Glutamatergic neuron (in vitro differentiated cells): ENCODE measurements at regions not wholly inside any gene's neighbourhood (a gene's known extent, or its start where the extent isn't known, plus 50 kb on each side); places are given as distances from the start of the nearest gene placed in this dataset.

ENCODE experiments used
- DNase-seq: peaks from one replicate; pipeline ENCODE4 v3.0.0; 2022
- H3K27ac Mint-ChIP-seq: one replicate; pipeline ENCODE4 v1.8.0; 2020; ENCODE audit warnings: mild to moderate bottlenecking, mixed read lengths, inconsistent platforms; ENCODE audit not compliant: unreplicated experiment
- H3K27me3 Mint-ChIP-seq: one replicate; pipeline ENCODE4 v1.8.0; 2020; ENCODE audit warnings: mild to moderate bottlenecking, moderate library complexity, mixed read lengths, inconsistent platforms; ENCODE audit not compliant: unreplicated experiment
- H3K36me3 Mint-ChIP-seq: one replicate; pipeline ENCODE4 v1.8.0; 2020; ENCODE audit warnings: mild to moderate bottlenecking, mixed read lengths, inconsistent platforms; ENCODE audit not compliant: unreplicated experiment
- H3K4me1 Mint-ChIP-seq: one replicate; pipeline ENCODE4 v1.8.0; 2020; ENCODE audit warnings: mild to moderate bottlenecking, low read depth, mixed read lengths, inconsistent platforms; ENCODE audit not compliant: unreplicated experiment
- H3K4me3 Mint-ChIP-seq: one replicate; pipeline ENCODE4 v1.8.0; 2020; ENCODE audit warnings: mild to moderate bottlenecking, mixed read lengths, inconsistent platforms; ENCODE audit not compliant: unreplicated experiment
- H3K9me3 Mint-ChIP-seq: one replicate; pipeline ENCODE4 v1.8.0; 2020; ENCODE audit warnings: mild to moderate bottlenecking, moderate library complexity, mixed read lengths, inconsistent platforms; ENCODE audit not compliant: unreplicated experiment
- CTCF ChIP-seq: fragments of 200-600 bp; sonication (generic); IDR thresholded peaks from one replicate; pipeline ENCODE4 v1.5.0; 2021; ENCODE audit not compliant: partially characterized antibody, unreplicated experiment

DNA sequence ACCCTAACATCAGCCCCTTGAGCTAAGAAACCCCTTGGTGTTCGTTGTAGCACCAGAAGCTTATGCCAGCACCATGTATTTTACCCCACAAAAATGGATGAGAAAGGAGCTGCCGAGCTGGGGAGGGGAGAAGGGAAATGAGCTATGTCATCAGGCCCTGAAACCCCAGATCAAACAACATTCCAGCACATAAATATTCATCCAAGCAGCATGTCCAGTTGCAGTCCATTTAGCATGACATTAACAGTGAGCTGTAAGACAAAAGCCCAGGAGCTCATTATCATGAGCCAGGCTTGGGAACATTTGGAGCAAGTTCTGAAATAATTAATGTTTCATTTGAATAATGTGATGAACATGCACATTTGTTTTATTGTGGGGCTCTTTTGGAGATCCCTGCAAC is 630.1 kb upstream of the TMEM132C start:
- H3K4me1 Mint-ChIP-seq = no peaks in the 10 kb centered on the region
- no peak overlapping the region for H3K27ac Mint-ChIP-seq
- no peaks in the 10 kb centered on the region for H3K9me3 Mint-ChIP-seq
- peaks cover 2% of the 10 kb centered on the region for H3K27me3 Mint-ChIP-seq
- no peak for TF ChIP-seq CTCF
- no peak for DNase-seq
- H3K4me3 Mint-ChIP-seq = no peak overlapping the region
- H3K36me3 Mint-ChIP-seq = no peaks in the 10 kb centered on the region

- H3K27me3 Mint-ChIP-seq = no peaks in the 10 kb centered on the region
- peaks cover 3% of the 10 kb centered on the region for H3K36me3 Mint-ChIP-seq
- no peaks in the 10 kb centered on the region for H3K9me3 Mint-ChIP-seq
- no peak for TF ChIP-seq CTCF
- H3K4me1 Mint-ChIP-seq = no peaks in the 10 kb centered on the region
- DNase-seq = no peak
- no peak overlapping the region for H3K27ac Mint-ChIP-seq
- no peak overlapping the region for H3K4me3 Mint-ChIP-seq
Observed at GRCh38 chr12:127640181-127640886, 626.6 kb upstream of the TMEM132C start.

DNA sequence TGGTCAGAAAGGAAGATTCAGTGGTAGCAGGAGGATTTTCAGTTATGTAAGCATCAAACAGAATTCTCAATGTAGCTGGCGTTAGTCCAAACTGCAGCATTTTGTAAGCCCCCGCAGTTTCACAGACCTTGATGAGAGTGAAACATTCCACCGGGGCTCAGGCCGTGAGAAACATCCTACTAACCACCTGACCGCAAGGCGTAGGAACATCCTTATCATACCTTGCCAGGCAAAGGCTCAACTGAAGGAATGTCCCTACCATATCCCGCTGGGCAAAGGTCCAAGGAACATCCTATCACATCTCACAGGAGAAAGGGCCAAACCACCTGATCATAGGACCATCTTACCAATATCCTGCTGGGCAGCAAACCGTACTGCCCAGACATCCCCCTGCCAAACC is 624.8 kb upstream of the TMEM132C start:
- no peaks in the 10 kb centered on the region for H3K9me3 Mint-ChIP-seq
- H3K27me3 Mint-ChIP-seq = no peaks in the 10 kb centered on the region
- no peak for TF ChIP-seq CTCF
- no peak overlapping the region for H3K27ac Mint-ChIP-seq
- no peak overlapping the region for H3K4me3 Mint-ChIP-seq
- H3K36me3 Mint-ChIP-seq = peaks cover 3% of the 10 kb centered on the region
- H3K4me1 Mint-ChIP-seq = no peaks in the 10 kb centered on the region
- DNase-seq = no peak

DNA sequence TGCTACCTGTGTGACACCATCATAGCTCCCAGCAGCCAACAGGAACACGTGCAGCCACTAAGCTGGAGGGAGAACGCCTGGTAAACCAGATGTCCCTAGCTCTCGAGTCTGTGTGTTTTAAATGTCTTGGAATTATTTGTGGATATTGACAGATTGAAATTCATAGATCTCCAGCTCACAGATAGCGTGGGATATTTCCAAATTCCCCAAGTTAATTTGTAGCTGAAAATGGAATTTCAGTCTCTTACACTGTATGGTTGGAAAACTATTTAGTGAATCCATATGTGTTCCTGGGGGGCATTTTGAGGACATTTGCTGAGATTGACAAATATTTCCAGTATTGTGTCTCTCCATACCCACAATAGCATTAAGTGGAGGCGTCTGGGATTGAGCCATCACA is 618.6 kb upstream of the TMEM132C start:
- Mint-ChIP-seq H3K36me3 (peaks cover 1% of the 10 kb centered on the region), H3K4me3 (no peak overlapping the region), H3K9me3 (no peaks in the 10 kb centered on the region), H3K4me1 (no peaks in the 10 kb centered on the region), H3K27ac (no peak overlapping the region), H3K27me3 (no peaks in the 10 kb centered on the region)
- TF ChIP-seq CTCF = no peak
- no peak for DNase-seq

DNA sequence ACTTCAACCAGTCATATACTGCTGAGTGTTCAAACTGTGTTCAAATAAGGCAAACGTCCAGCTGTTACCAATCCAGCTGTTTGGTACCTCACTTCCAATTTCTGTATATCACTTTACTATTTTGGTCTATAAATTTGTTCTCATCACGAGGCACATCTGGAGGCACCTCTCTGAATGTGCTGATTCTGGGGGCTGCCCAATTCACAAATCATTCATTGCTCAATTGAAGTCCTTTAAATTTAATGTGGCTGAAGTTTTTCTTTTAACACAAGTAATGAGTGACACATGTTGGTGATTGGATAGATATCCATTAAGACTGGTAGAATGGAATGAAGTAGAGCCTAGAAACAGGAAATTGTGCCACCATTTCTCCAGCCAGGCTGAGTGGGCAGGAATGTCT is 617.0 kb upstream of the TMEM132C start:
- no peak overlapping the region for H3K27ac Mint-ChIP-seq
- no peak overlapping the region for H3K4me3 Mint-ChIP-seq
- peaks cover under 1% of the 10 kb centered on the region for H3K9me3 Mint-ChIP-seq
- no peaks in the 10 kb centered on the region for H3K36me3 Mint-ChIP-seq
- DNase-seq = no peak
- no peaks in the 10 kb centered on the region for H3K4me1 Mint-ChIP-seq
- no peak for TF ChIP-seq CTCF
- H3K27me3 Mint-ChIP-seq = no peaks in the 10 kb centered on the region
